ENCODE measurements at regions not wholly inside any gene's neighbourhood (a gene's known extent, or its start where the extent isn't known, plus 50 kb on each side); places are given as distances from the start of the nearest gene placed in this dataset.

DNA sequence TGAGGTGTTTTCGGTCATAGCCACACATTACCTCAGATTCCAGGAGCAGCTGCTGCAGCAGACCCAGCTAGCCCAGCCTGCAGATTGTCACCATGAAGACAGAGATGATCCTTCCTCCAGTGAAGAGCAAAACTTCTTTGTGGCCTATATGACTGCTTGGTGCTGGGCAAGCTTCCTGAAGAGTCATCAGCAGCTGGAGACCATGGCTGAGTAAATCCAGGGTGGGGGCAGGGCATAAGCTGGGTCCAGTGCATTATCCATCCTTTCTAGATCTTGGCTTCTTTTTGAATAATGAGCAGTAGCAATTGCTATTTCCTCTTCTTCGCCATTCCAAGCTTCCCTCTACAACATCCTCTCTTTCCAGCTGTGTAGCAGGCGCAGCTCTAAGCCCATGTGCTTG is 373.1 kb upstream of the DDHD1 start:
- TF ChIP-seq, protein P1, sequence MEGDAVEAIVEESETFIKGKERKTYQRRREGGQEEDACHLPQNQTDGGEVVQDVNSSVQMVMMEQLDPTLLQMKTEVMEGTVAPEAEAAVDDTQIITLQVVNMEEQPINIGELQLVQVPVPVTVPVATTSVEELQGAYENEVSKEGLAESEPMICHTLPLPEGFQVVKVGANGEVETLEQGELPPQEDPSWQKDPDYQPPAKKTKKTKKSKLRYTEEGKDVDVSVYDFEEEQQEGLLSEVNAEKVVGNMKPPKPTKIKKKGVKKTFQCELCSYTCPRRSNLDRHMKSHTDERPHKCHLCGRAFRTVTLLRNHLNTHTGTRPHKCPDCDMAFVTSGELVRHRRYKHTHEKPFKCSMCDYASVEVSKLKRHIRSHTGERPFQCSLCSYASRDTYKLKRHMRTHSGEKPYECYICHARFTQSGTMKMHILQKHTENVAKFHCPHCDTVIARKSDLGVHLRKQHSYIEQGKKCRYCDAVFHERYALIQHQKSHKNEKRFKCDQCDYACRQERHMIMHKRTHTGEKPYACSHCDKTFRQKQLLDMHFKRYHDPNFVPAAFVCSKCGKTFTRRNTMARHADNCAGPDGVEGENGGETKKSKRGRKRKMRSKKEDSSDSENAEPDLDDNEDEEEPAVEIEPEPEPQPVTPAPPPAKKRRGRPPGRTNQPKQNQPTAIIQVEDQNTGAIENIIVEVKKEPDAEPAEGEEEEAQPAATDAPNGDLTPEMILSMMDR (IDR thresholded peaks at IDR 0.05; ENCODE audit: control extremely low read depth, extremely low read depth, low read depth, missing control alignments) = no peak
- ChIA-PET POLR2A (no interaction called here), CTCF (interaction anchor here (1.0 to 3.2 kb wide), 7 partner anchors 11 to 822 kb away, joined by 3 to 12 read pairs (median 4); no protein-coding TSS in a partner anchor)
- no peak for DNase-seq (ENCODE audit: extremely low spot score)

DNA sequence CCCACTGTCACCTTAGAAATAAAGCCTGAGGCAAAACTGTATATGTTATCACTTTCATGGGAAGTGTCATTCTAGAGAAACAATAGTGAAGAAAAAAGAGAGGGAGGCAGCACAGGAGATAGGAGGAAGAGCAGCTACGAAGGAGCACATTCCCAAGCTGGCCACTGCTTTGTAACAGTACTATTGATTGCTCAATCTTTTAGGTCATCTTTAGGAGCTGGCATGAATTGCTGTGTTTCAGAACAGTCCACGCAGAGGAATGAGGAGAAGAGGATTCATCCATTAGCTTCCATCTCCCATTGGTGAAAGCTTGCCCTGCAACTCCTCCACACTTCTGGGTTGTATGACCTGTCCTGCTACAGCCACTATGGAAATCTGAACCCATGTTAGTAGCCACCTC is 372.5 kb upstream of the DDHD1 start:
- CTCF ChIA-PET = interaction anchor here (1.0 to 3.2 kb wide), 7 partner anchors 12 to 822 kb away, joined by 3 to 12 read pairs (median 4); no protein-coding TSS in a partner anchor

DNA sequence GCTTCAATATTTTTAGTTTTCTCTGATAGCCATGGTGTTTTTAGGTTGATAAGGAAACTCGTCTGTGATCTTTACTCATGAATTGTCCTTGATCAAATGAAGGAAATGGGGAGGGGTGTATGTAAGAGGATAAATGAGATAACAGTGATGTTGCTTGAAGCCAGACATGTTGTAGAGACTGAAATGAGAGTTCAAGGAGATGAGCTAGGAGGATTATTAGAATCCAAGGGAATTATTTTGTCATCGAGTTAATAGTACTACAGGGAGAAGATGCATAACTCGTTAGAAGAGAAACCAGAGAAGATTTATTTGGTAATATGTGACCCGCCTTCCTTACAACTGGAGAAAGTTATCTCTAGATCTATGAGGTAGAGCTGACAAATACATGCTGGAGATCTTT is 371.3 kb upstream of the DDHD1 start:
- ChIA-PET POLR2A (no interaction called here), CTCF (interaction anchor here (0.8 to 2.3 kb wide), 5 partner anchors 8 to 824 kb away, joined by 3 to 6 read pairs (median 4); no protein-coding TSS in a partner anchor)
- DNase-seq (ENCODE audit: extremely low spot score) = no peak
- TF ChIP-seq, protein P1 (IDR thresholded peaks at IDR 0.05; ENCODE audit: control extremely low read depth, extremely low read depth, low read depth, missing control alignments) = no peak

More for the DNA sequence above, 372.5 kb upstream of the DDHD1 start:
- POLR2A ChIA-PET = no interaction called here
- no peak for DNase-seq (ENCODE audit: extremely low spot score)
- TF ChIP-seq, protein P1 (IDR thresholded peaks at IDR 0.05; ENCODE audit: control extremely low read depth, extremely low read depth, low read depth, missing control alignments) = no peak

DNA sequence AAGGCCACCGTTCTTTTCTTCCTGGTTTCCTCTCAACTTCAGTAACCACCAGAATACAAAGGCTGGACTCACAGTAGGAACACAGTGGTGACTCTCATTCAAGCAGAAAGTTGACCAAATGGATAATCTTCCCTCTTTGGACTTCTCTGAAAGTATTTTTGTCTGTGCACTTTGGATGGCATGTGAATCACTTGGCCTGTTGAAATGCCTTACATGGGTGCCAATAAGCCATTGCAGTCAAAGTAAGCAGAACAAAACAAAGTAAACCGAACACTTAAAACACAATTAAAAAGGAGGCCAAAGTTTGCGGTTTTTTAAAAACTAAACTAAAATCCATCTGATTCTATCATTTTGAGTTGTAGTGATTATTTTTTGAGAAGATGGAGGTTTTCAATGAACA is 370.1 kb upstream of the DDHD1 start:
- ChIA-PET CTCF (no interaction called here), POLR2A (no interaction called here)
- no peak for DNase-seq (ENCODE audit: extremely low spot score)
- TF ChIP-seq, protein P1 (IDR thresholded peaks at IDR 0.05; ENCODE audit: control extremely low read depth, extremely low read depth, low read depth, missing control alignments) = no peak

DNA sequence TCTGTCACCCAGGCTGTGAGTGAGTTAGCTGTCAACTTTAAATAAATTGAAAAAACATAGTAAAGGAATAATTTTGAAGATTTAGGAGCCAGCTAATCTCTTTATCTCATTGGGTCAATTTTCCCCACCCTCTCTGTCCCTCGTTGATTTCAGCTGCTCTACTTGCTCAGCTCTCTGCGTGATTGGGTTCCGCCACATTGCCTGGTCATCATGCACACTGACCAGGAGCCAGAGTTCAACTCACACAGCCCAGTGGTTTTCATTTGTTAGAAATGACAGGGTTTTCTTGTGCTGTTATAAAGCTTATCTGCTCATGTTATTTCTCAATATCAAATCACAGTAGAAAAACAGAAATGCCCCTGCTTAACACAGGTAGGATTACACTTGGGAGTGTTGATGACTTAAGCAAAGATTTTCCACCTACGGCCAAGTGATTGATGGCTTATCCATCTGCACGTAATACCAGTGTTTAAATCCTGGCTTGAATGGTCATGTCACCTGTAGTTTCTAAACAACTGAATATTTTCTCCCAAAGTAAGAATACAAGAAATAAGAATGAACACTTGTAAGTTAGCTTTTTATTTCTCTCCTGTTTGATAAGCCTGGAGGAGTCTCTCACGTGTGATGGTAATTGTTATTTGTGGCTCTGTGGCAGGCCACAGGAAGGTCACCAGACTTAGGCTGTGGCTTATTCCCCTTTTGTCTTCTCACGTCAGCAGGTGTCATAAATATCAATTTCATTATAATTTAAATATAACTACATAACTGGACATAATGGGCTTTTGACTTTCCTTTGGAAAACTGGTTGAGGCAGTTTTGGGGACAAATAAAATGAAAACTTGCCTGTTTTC is 367.2 kb upstream of the DDHD1 start:
- CTCF ChIA-PET = no interaction called here
- DNase-seq (ENCODE audit: extremely low spot score) = no peak
- TF ChIP-seq, protein P1 (IDR thresholded peaks at IDR 0.05; ENCODE audit: control extremely low read depth, extremely low read depth, low read depth, missing control alignments) = no peak
- POLR2A ChIA-PET = no interaction called here

DNA sequence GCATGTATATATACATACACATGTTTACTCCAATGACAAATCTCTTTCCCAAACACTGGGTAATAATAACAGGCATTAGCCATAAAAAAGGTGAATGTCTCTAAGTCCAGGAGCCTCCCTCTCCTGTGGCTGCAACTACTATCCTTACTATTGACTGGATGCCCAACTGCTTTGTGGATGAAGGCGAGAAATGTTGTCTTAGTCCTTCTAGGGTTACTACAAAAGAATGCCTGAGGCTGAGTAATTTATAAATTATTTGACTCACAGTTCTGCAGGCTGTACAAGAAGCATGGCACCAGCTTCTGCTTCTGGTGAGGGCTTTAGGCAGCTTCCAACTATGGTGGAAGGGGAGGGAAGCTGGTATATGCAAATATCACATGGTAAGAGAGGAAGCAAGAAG is 366.0 kb upstream of the DDHD1 start:
- TF ChIP-seq, protein P1 (IDR thresholded peaks at IDR 0.05; ENCODE audit: control extremely low read depth, extremely low read depth, low read depth, missing control alignments) = no peak
- no peak for DNase-seq (ENCODE audit: extremely low spot score)
- ChIA-PET CTCF (interaction anchor here (1.5 kb wide), 1 partner anchor 16 kb away, joined by 3 read pairs; no protein-coding TSS in a partner anchor), POLR2A (no interaction called here)

Data from GM10248 (cell line).